SJCRH30 (cell line): ENCODE measurements at regions not wholly inside any gene's neighbourhood (a gene's known extent, or its start where the extent isn't known, plus 50 kb on each side); places are given as distances from the start of the nearest gene placed in this dataset.
"Not testable (repeated sequence)": the region's sequence is repeated elsewhere in the genome, so short reads cannot be mapped to it uniquely, and the experiment has no call there.

Experiments
- DNase-seq, 2 experiments: peaks; one replicate each; pipeline ENCODE4 v3.0.0-alpha.2; 2015 to 2020
- H3K27ac ChIP-seq: fragments of 250-450 bp; sonication (Bioruptor Pico); 2 replicates; pipeline ENCODE4 v1.5.1; 2020; ENCODE audit warnings: mild to moderate bottlenecking, moderate library complexity
- H3K27me3 ChIP-seq: fragments of 250-450 bp; sonication (Bioruptor Pico); 2 replicates; pipeline ENCODE4 v1.5.1; 2020; ENCODE audit warnings: mild to moderate bottlenecking, moderate library complexity
- H3K36me3 ChIP-seq: fragments of 250-450 bp; sonication (Bioruptor Pico); 2 replicates; pipeline ENCODE4 v1.5.1; 2020; ENCODE audit warnings: mild to moderate bottlenecking, moderate library complexity
- H3K4me1 ChIP-seq: fragments of 250-450 bp; sonication (Bioruptor Pico); 2 replicates; pipeline ENCODE4 v1.5.1; 2020; ENCODE audit warnings: mild to moderate bottlenecking, moderate library complexity
- H3K4me3 ChIP-seq: fragments of 250-450 bp; sonication (Bioruptor Pico); 2 replicates; pipeline ENCODE4 v1.5.1; 2020; ENCODE audit warnings: mild to moderate bottlenecking, moderate library complexity
- H3K9me3 ChIP-seq: fragments of 250-450 bp; sonication (Bioruptor Pico); replicated peaks from 2 replicates; pipeline ENCODE4 v1.5.1; 2020; ENCODE audit warnings: mild to moderate bottlenecking, moderate library complexity

DNA sequence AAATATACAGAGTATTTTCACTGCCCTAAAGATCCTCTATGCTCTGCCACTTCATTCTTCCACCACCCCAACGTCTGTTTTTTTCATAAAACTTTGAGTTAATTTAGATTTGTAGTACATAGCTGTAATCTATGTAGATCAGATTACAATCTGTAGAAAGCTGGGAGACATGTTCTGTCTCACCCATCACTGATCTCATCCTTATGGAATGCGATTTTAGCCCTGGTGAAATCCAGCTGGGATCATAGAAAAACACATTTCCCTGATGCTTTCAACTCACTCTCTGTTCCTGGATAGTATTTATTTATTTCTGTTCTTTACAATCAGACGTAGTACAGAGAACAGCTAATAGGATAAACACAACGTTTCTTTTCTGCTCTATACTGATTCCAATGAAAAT is 521.0 kb downstream of the KIF20B start:
- no peaks in the 10 kb centered on the region for H3K36me3 ChIP-seq
- H3K4me1 ChIP-seq = peaks cover 52% of the 10 kb centered on the region
- peak overlapping the region; percentile 92 for H3K27ac ChIP-seq
- no peak overlapping the region for H3K4me3 ChIP-seq
- H3K9me3 ChIP-seq = no peaks in the 10 kb centered on the region
- DNase-seq = peak; percentile 59 to 80
- H3K27me3 ChIP-seq = no peaks in the 10 kb centered on the region

DNA sequence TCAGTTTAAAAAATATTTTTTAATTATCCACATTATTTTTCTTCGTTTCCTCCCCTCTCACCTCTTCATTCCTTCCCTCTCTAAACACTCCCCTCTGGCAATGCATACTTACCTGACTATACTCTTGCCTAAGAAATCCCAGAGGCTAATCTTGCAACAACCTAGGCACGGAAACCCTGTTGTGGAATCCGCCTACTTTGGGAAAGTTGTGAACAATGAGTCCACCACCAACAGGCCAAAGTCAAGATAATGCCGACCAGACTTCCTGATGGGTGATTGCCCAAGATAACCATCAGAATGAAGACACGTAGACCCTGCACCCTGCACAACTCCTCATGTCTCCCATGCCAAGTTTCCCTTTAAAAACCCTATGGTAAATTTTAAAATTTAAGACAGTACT is 521.5 kb downstream of the KIF20B start:
- Histone ChIP-seq H3K4me3 (no peak overlapping the region), H3K4me1 (peaks cover 52% of the 10 kb centered on the region), H3K36me3 (no peaks in the 10 kb centered on the region), H3K9me3 (no peaks in the 10 kb centered on the region), H3K27me3 (no peaks in the 10 kb centered on the region), H3K27ac (peak overlapping the region; percentile 92)
- peak in 1 of 2 experiments; percentile 10 for DNase-seq

DNA sequence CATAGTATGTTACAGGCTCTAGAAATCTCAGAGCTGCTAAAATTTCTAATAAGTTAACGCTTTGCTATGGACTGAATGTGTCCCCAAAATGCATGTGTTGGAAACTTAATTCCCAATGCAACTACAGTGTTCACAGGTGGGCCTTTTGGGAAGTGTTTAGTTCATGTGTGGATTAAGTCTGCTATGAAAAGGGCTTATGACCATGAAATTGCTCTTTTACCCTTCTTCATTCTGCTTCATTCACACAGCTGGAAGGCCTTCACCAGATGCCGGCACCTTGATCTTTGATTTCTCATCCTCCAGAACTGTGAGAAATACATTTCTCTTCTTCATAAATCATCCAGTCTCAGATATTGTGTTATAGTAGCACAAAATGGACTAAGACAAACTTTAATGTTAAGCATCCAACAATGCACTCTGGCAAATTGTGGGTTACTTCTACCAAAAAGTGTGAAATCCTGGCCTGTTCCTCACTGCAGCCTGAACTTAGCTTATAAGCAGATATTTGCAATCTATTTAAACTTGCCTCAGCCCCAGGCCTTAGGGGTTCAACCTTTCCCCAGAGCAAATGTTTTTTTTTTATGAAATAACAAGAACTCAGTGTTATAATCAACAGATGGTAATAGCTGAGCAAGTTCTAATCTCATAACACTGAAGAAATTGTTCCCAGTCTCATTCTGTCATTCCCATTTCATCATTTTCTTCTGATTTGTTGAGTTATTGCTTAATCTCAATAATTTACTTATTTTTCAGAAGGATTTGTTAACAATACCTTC is 523.6 kb downstream of the KIF20B start:
- Histone ChIP-seq H3K36me3 (no peaks in the 10 kb centered on the region), H3K4me1 (peaks cover 52% of the 10 kb centered on the region)

DNA sequence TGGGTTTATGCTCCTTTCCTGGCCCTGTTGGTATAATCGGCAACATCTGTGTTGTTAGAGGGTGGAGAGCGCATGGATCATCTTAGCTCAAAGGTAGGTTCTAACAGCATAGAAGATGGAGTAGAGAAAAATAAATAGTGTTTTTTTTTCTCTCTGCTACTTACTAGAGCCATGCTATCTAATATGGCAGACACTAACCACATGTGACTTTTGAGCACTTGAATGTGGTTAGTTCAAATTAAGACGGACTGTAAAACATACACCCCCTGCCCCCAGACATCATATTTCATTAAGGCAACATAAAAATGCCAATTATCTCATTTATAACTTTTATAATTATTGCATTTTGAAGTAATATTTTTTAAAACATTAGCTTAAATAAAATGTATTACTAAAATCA is 525.1 kb downstream of the KIF20B start:
- Histone ChIP-seq H3K27ac (no peak overlapping the region; the same call in 1 of the 2 replicates), H3K4me3 (no peak overlapping the region), H3K36me3 (no peaks in the 10 kb centered on the region), H3K9me3 (no peaks in the 10 kb centered on the region), H3K27me3 (no peaks in the 10 kb centered on the region), H3K4me1 (peaks cover 52% of the 10 kb centered on the region)
- DNase-seq = no peak

More for the DNA sequence above, 523.6 kb downstream of the KIF20B start:
- H3K9me3 ChIP-seq = no peaks in the 10 kb centered on the region
- H3K27me3 ChIP-seq = no peaks in the 10 kb centered on the region
- DNase-seq = peak; percentile 58 to 87
- no peak overlapping the region for H3K4me3 ChIP-seq
- H3K27ac ChIP-seq = peak overlapping the region; percentile 92

GRCh38 chr10:90227217-90227656 is 525.8 kb downstream of the KIF20B start:
- H3K9me3 ChIP-seq = no peaks in the 10 kb centered on the region
- H3K4me1 ChIP-seq = peaks cover 47% of the 10 kb centered on the region
- H3K27me3 ChIP-seq = no peaks in the 10 kb centered on the region
- H3K27ac ChIP-seq = no peak overlapping the region
- no peak overlapping the region for H3K4me3 ChIP-seq
- no peaks in the 10 kb centered on the region for H3K36me3 ChIP-seq
- peak in 1 of 2 experiments; percentile 12 for DNase-seq

DNA sequence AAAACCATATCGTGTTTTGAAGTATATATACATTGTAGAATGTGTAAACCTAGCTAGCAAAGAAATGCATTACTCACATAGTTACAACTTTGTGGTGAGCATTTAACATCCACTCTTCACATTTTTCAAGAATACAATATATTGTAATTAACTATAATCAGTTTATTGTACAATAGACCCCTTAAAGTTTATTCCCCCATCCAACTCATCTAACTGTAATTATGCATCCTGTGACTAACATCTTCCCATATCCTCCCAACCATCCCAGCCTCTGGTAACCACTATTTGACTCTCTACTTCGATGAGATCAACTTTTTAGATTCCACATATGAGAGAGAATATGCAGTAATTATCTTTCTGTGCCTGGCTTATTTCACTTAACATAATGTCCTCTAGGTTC is 526.4 kb downstream of the KIF20B start:
- Histone ChIP-seq H3K27ac (no peak overlapping the region), H3K4me3 (no peak overlapping the region), H3K36me3 (no peaks in the 10 kb centered on the region), H3K9me3 (no peaks in the 10 kb centered on the region), H3K27me3 (no peaks in the 10 kb centered on the region), H3K4me1 (peaks cover 43% of the 10 kb centered on the region)
- DNase-seq = no peak

- H3K36me3 ChIP-seq = no peaks in the 10 kb centered on the region
- DNase-seq = no peak
- H3K4me1 ChIP-seq = peaks cover 26% of the 10 kb centered on the region
Observed at GRCh38 chr10:90229486-90229885, 528.1 kb downstream of the KIF20B start.

GRCh38 chr10:90233805-90234204 is 532.4 kb downstream of the KIF20B start:
- not testable (repeated sequence) for H3K36me3 ChIP-seq, H3K27me3 ChIP-seq, H3K9me3 ChIP-seq, H3K27ac ChIP-seq, H3K4me3 ChIP-seq, DNase-seq, H3K4me1 ChIP-seq

More at GRCh38 chr10:90229486-90229885, 528.1 kb downstream of the KIF20B start:
- H3K9me3 ChIP-seq = no peaks in the 10 kb centered on the region
- no peak overlapping the region for H3K4me3 ChIP-seq
- H3K27me3 ChIP-seq = no peaks in the 10 kb centered on the region
- H3K27ac ChIP-seq = no peak overlapping the region

- no peak overlapping the region for H3K4me3 ChIP-seq
- H3K4me1 ChIP-seq = no peaks in the 10 kb centered on the region
- DNase-seq = no peak
Observed at GRCh38 chr10:90245623-90246022, 544.2 kb downstream of the KIF20B start.

DNA sequence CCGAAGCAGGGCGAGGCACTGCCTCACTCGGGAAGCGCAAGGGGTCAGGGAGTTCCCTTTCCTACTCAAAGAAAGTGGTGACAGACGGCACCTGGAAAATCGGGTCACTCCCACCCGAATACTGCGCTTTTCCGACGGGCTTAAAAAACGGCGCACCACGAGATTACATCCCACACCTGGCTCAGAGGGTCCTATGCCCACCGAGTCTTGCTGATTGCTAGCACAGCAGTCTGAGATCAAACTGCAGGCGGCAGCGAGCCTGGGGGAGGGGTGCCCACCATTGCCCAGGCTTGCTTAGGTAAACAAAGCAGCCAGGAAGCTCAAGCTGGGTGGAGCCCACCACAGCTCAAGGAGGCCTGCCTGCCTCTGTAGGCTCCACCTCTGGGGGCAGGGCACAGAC is 549.4 kb downstream of the KIF20B start:
- DNase-seq, H3K9me3 ChIP-seq, H3K4me3 ChIP-seq, H3K27ac ChIP-seq, H3K27me3 ChIP-seq, H3K4me1 ChIP-seq, H3K36me3 ChIP-seq: not testable (repeated sequence)

More at GRCh38 chr10:90245623-90246022, 544.2 kb downstream of the KIF20B start:
- Histone ChIP-seq H3K27me3 (no peaks in the 10 kb centered on the region), H3K9me3 (no peaks in the 10 kb centered on the region), H3K27ac (no peak overlapping the region), H3K36me3 (no peaks in the 10 kb centered on the region)

GRCh38 chr10:90269699-90270098 is 568.3 kb downstream of the KIF20B start:
- Histone ChIP-seq H3K4me3 (no peak overlapping the region), H3K27me3 (no peaks in the 10 kb centered on the region), H3K27ac (no peak overlapping the region), H3K9me3 (no peaks in the 10 kb centered on the region), H3K4me1 (no peaks in the 10 kb centered on the region), H3K36me3 (no peaks in the 10 kb centered on the region)
- no peak for DNase-seq

- H3K27me3 ChIP-seq = no peaks in the 10 kb centered on the region
- H3K4me3 ChIP-seq = no peak overlapping the region
- peaks cover 5% of the 10 kb centered on the region; the same call in 1 of the 2 replicates for H3K4me1 ChIP-seq
- H3K36me3 ChIP-seq = no peaks in the 10 kb centered on the region
- DNase-seq = no peak
- H3K27ac ChIP-seq = no peak overlapping the region
- H3K9me3 ChIP-seq = no peaks in the 10 kb centered on the region
Observed at GRCh38 chr10:90274721-90275468, 573.5 kb downstream of the KIF20B start.

DNA sequence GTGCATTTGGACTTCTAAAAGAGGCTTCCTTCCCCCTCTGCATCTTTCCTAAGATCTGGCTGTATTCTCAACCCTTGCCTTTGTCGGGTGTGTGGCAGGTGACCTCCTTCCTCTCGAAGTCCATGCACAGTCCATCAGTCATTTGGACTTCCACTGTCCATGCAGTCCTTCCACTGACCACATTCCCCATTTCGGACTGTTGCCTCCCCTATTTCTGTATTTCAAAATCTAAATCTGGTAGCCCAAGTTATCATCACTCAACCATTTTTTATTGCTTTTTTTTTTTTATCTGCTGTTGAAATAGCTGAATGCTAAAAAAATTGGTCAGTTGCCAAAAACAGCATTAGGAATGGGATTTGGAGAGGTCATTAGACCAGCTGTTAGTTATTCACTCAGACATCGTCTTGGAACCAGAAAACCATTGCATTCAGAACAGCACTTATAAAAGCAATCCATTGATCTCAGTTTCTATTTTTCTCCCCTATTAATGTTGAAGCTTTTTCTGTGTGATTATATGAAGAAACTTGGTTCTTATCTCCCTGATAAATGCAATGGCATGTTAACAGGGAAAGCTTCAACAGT is 575.6 kb downstream of the KIF20B start:
- Histone ChIP-seq H3K4me1 (peaks cover 5% of the 10 kb centered on the region; the same call in 1 of the 2 replicates), H3K27ac (no peak overlapping the region), H3K4me3 (no peak overlapping the region), H3K9me3 (no peaks in the 10 kb centered on the region), H3K27me3 (no peaks in the 10 kb centered on the region), H3K36me3 (no peaks in the 10 kb centered on the region)
- peak in 1 of 2 experiments; percentile 44 for DNase-seq

DNA sequence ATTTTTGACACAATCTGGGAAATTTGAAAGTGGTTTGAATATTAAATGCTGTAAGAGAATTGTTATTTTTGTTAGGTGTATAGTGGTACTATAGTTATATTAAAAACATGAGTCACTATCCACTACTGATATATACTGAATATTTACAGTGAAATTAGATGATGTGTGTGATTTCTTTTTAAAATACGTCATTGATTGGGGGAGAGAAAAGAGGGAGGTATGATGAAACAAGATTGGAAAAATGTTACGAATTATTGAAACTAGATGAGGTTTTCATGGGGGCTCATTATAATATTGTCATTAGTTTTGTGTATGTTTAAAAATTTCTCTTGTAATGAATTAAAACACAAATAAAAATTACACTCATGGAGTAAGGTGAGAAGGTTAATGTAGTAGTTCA is 571.4 kb downstream of the HTR7 start:
- Histone ChIP-seq H3K36me3 (no peaks in the 10 kb centered on the region), H3K27ac (no peak overlapping the region), H3K27me3 (no peaks in the 10 kb centered on the region), H3K9me3 (no peaks in the 10 kb centered on the region), H3K4me3 (no peak overlapping the region), H3K4me1 (no peaks in the 10 kb centered on the region)
- no peak for DNase-seq

DNA sequence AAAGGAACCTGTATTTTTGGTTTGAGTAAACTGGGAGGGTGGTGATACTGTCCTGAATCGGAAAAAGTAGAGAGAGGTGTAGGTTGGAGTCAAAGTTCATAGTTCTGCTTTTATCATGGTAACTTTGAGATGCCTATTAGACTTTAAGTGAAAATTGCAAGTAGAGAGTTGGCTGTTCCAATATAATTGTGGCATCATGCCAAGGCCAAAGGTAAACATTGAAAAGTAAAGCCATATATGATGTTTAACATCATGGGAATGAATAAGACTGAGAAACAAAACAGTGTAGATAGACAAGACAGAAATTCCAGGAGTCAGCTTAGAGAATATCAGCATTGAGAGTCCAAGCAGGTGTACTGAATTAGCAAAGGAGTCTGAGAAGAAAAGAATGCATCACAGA is 570.9 kb downstream of the HTR7 start:
- no peak overlapping the region for H3K27ac ChIP-seq

More for the DNA sequence above, 570.9 kb downstream of the HTR7 start:
- Histone ChIP-seq H3K4me1 (no peaks in the 10 kb centered on the region), H3K36me3 (no peaks in the 10 kb centered on the region), H3K4me3 (no peak overlapping the region), H3K9me3 (no peaks in the 10 kb centered on the region), H3K27me3 (no peaks in the 10 kb centered on the region)
- no peak for DNase-seq
